ENCODE measurements at regions not wholly inside any gene's neighbourhood (a gene's known extent, or its start where the extent isn't known, plus 50 kb on each side); places are given as distances from the start of the nearest gene placed in this dataset.

- no peak for DNase-seq
Measured at GRCh38 chr1:224486801-224487583, 52.4 kb upstream of the WDR26 start.

DNA sequence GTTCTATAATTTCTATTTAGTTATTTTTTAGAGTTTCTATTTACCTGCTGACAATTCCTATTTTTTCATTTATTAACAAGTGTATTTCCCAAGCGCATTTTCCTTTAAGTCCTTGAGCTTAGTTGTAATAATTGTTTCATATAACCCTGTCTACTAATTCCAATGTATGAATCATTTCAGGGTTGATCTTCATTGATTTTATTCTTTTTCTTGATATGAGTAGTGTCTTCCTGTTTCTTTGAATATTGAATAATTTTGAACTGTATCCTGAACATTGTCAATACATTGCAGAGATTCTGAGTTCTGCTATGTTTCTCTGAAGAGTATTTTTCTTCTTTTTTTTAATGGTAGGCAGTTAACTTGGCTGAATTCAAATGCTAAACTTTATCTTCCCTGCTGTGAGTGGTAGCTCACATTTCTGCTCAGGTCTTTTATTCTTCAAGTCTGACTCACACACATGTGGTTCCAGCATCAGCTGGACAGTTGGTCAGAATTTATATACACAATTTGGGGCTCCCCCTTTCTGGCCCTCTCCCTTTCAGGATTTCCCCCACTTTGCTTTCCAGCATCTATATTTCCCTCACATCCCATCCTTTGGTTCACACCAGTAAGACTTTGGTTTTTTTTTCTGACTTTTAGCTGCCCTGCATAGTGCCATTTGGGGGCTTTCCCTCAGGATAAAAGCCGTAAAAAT, 54.4 kb upstream of the WDR26 start:
- DNase-seq: no peak

GRCh38 chr1:224489534-224490365, 55.2 kb upstream of the WDR26 start:
- DNase-seq: no peak

GRCh38 chr1:224490549-224491537, 56.2 kb upstream of the WDR26 start:
- DNase-seq: no peak

DNA sequence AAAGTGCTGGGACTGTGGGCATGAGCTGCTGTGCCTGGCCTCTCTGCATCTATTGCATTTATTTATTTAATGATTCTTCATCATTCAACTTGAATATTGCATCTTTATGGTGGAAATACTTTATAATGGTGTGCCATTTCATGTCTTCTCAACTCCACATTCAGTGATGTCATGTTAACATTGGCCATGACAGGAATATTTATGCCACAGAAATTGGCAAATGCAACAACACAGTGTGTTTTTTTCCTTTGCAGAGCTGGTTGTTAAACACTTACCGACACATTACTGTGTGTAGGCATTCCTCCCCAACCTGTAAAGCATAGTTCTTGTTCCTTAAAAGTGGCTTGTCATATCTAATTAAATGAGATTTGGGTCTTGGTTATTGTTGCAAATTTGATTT, 57.4 kb upstream of the WDR26 start:
- no peak for DNase-seq

DNA sequence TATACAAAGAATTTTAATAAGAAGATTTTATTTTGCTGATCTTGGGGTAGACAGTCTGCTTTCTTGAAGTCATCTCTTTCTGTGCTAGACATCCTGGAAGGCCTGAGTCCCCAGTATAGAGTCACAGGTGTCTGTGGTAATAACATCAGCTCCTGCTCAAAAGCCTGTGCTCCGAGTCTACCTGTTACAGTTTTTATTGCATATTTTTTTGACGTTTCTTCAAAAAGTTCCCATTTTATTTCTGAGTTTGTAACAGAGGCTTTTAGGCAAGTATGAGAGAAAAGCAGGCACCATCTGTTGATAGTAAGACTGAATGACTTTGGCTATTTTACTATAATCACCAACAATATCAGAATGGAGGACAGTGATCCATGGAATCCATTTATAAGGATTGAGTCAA, 58.0 kb upstream of the WDR26 start:
- DNase-seq: no peak

DNA sequence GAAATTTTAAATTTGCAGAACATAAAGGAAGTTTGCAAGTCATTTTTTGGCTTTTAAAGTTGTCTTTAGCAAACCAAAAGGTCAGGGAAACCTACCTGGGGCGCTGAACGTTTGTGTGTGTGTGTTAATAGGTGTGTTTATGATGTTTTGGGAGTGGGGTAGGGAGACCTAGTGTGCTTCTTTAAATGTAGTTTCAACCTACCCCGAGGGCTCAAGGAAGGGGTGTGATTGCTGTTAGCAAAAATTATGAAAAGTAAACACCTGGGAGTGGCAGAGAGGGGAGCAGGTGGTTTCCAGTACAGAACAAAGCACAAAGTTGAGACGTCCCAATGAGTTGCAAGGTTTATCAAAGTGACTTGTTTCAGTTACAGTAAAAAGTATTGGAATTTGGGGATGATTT, 58.7 kb upstream of the WDR26 start:
- no peak for DNase-seq

GRCh38 chr1:224494343-224494742, 59.7 kb upstream of the WDR26 start:
- no peak for DNase-seq

DNA sequence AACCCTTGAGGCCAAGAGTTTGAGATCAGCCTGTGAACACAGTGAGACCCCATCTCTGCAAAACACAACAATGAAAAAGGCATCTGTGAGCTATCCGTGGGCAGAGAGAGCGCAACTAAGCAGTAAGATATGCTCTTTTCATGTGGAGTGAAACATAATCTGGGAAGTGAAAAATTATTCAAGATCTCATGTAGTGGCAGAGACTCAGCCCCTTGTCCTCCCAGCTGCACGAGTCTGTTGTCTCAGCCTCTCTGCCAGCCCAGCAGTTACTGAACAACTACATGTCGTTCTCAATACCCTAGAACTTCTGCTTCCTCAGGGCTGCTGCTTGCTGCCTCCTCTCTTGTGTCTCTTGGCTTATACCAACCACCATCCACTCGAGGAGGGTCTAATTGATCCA, 61.3 kb upstream of the WDR26 start:
- DNase-seq: no peak

- DNase-seq: no peak
Measured at GRCh38 chr1:224496826-224497225, 62.2 kb upstream of the WDR26 start.

DNA sequence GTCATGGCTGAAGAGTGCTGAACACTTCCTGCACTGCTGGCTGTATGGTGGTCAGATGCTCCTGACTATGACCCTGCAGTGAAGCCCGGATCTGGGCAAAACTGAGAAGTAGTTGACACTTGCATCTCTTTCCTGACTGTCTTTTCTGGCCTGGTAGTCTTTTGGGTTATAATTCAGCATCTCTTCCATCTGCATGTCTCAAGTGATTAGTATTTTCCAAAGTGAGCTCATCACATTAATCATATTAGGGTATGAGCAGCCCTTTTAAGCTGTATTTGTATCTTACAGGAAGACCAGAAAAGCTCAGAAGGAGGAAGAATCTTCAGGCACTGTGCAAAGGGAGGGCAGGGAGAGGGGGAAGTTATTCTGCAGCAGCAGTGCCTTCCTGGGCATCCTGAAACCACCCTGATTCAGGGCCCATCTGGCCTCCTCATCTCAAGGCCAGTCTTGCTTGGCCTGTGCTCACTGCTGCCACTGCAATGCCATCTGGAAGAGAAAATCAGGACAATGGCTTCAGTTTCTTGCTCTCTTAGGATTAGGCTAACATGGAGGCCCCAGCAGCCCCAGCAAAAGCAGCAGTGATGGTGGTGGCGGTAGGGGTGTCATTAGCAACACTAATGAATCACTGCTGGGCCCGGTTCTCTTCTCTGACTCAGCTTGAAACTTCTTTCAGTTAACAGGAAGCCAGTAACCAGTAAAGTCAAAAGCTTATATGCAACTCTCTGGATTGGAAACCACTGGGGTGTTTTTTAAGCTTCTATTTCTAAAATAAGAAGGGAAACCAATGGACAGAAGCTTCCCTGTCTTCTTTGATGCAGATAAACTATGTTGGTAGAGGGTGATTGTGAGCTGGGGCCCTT, 63.3 kb upstream of the WDR26 start:
- peak; percentile 54 to 59 for DNase-seq

DNA sequence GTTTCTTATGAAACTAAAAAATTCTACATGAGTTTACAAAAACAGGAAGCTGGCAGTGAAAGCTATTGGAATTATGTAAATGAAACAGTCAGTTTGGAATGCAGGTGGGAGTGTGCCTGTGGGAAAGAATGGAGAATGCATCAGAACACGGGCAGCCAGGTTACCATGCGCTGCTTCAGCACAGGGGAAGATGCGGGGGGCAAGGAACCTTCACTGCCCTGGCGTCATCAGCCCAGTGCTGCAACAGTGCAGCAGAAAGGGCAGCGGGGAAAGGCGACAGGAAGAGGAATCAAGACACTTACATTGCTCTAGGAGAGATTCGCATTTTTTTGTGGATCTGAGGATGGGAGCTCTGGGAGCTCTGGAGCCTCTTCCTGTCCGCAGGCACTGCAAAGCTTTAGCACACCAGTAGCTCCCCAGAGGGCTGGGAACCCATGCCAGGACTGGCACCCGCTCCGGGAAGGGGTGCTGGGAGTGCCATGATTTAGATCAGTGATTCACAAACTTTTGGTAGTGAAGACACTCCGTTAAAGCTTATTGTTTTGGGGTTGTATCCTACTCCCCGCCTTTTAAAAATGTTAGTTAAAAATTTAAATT, 64.1 kb upstream of the WDR26 start:
- no peak for DNase-seq

GRCh38 chr1:224499204-224499603, 64.6 kb upstream of the WDR26 start:
- no peak for DNase-seq

GRCh38 chr1:224500796-224501195, 66.2 kb upstream of the WDR26 start:
- no peak for DNase-seq

GRCh38 chr1:224501836-224502235, 67.2 kb upstream of the WDR26 start:
- DNase-seq: no peak

DNA sequence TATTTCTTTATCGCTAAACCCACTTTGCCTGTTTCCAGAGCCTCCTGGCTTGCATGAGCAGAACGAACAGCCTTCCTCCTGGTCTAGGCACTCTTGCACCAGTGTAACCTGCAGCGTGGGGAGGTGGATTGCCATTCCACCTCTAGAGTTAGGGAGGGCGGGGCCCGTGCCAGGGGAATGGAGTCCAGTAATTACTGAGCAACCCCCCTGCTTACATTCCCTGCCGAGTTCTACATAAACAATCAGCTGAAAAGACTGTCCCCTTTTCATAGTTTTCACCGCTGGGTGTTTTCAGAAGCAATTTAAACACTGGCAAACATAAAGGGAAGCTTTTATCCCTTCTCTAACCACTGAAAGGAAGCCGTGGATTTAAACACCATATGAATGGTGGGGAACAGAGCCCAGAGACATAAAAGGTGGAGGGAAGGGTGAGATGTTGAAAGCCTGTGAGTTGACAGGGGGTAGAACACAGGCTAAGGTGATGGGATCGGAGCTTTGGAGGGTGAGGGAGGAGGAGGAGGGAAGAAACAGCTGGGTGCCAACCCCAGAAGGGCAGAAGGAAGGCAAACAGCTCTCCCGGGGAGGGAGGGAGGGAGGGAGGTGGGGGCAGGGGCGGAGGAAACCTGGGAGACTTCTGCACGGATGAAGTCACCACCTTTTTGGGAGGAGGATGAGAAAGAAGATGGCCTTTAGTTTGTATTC, 68.0 kb upstream of the WDR26 start:
- no peak for DNase-seq

- no peak for DNase-seq
Measured at GRCh38 chr1:224503161-224504118, 68.8 kb upstream of the WDR26 start.

GRCh38 chr1:224504297-224505041, 69.9 kb upstream of the WDR26 start:
- no peak for DNase-seq
